HepG2 (cell line): ENCODE measurements at regions not wholly inside any gene's neighbourhood (a gene's known extent, or its start where the extent isn't known, plus 50 kb on each side); places are given as distances from the start of the nearest gene placed in this dataset.

Source experiments
- ARNTL ChIP-seq: sonication (generic); formaldehyde crosslinking; IDR thresholded peaks from 2 replicates; pipeline ENCODE4 v1.4.0; 2020; ENCODE audit warnings: mild to moderate bottlenecking, missing genetic modification reagents
- ETV5 ChIP-seq: IDR thresholded peaks from 2 replicates; pipeline ENCODE4 v1.6.1; 2018; ENCODE audit warnings: missing biosample characterization, missing genetic modification reagents, inconsistent platforms, borderline replicate concordance
- MAFF ChIP-seq: IDR thresholded peaks from 2 replicates; pipeline ENCODE4 v1.6.1; 2011; ENCODE audit warnings: low read depth, low read length, improper control_type of control experiment
- POGZ ChIP-seq: sonication (generic); formaldehyde crosslinking; IDR thresholded peaks from 2 replicates; pipeline ENCODE4 v1.4.0; 2020; ENCODE audit warnings: mild to moderate bottlenecking, missing genetic modification reagents
- RELA ChIP-seq: sonication (generic); formaldehyde crosslinking; IDR thresholded peaks from 2 replicates; pipeline ENCODE4 v1.4.0; 2020; ENCODE audit warnings: missing genetic modification reagents
- SP1 ChIP-seq, 2 experiments: fragments of 450-650 bp in 1 of 2; sonication (generic) in 1 of 2; formaldehyde crosslinking in 1 of 2; IDR thresholded peaks; 2 replicates each; pipeline versions ENCODE4 v1.4.0 to v1.6.1; 2016 to 2020; ENCODE audit warnings: missing genetic modification reagents in 1 of 2
- ZMYM3 ChIP-seq: sonication (generic); formaldehyde crosslinking; IDR thresholded peaks from 2 replicates; pipeline ENCODE4 v1.5.1; 2020; ENCODE audit warnings: mild to moderate bottlenecking, missing genetic modification reagents
- ZNF615 ChIP-seq: sonication (generic); formaldehyde crosslinking; IDR thresholded peaks from 2 replicates; pipeline ENCODE4 v1.5.0; 2020; ENCODE audit warnings: mild to moderate bottlenecking, missing genetic modification reagents, borderline replicate concordance
- ZZZ3 ChIP-seq: sonication (generic); formaldehyde crosslinking; IDR thresholded peaks from 2 replicates; pipeline ENCODE4 v1.4.0; 2020; ENCODE audit warnings: missing genetic modification reagents, mild to moderate bottlenecking, borderline replicate concordance
- TF ChIP-seq, protein P1 (sequence below): sonication (generic); formaldehyde crosslinking; IDR thresholded peaks from 2 replicates; pipeline ENCODE4 v1.5.0; 2020; ENCODE audit warnings: mild to moderate bottlenecking, missing genetic modification reagents, moderate library complexity
- TF ChIP-seq, protein P2 (sequence below): sonication (generic); formaldehyde crosslinking; IDR thresholded peaks from 2 replicates; pipeline ENCODE4 v1.4.0; 2020; ENCODE audit warnings: mild to moderate bottlenecking, missing genetic modification reagents

DNA sequence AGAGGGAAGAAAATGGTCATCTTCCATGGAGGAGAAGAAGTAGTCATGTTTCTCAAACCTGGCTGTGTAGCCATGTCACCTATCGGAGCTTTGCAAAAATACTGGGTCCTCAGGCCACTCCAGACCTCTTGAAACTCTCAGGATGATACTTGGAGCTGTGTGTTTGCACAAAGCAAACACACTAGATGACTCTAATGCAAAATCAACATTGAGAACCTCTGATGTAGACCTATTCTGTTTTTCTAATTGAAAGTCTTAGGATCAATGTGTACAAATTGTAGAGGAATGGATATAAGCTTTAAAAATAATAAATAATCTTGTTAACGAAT is 444.3 kb downstream of the RND3 start:
- no peak for TF ChIP-seq POGZ (CRISPR knock-in tag)
- no peak for TF ChIP-seq ZNF615 (CRISPR knock-in tag)
- TF ChIP-seq RELA (CRISPR knock-in tag), result no peak
- no peak for TF ChIP-seq SP1 (IDR thresholded peaks at IDR 0.05)
- TF ChIP-seq SP1 (CRISPR knock-in tag; IDR thresholded peaks at IDR 0.05), result no peak
- no peak for TF ChIP-seq ETV5 (CRISPR knock-in tag)
- TF ChIP-seq ZMYM3 (CRISPR knock-in tag), result no peak
- TF ChIP-seq MAFF, result no peak
- TF ChIP-seq ZZZ3 (CRISPR knock-in tag), result no peak
- TF ChIP-seq, protein P1, sequence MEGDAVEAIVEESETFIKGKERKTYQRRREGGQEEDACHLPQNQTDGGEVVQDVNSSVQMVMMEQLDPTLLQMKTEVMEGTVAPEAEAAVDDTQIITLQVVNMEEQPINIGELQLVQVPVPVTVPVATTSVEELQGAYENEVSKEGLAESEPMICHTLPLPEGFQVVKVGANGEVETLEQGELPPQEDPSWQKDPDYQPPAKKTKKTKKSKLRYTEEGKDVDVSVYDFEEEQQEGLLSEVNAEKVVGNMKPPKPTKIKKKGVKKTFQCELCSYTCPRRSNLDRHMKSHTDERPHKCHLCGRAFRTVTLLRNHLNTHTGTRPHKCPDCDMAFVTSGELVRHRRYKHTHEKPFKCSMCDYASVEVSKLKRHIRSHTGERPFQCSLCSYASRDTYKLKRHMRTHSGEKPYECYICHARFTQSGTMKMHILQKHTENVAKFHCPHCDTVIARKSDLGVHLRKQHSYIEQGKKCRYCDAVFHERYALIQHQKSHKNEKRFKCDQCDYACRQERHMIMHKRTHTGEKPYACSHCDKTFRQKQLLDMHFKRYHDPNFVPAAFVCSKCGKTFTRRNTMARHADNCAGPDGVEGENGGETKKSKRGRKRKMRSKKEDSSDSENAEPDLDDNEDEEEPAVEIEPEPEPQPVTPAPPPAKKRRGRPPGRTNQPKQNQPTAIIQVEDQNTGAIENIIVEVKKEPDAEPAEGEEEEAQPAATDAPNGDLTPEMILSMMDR, result no peak
- TF ChIP-seq ARNTL, result no peak
- TF ChIP-seq, protein P2, sequence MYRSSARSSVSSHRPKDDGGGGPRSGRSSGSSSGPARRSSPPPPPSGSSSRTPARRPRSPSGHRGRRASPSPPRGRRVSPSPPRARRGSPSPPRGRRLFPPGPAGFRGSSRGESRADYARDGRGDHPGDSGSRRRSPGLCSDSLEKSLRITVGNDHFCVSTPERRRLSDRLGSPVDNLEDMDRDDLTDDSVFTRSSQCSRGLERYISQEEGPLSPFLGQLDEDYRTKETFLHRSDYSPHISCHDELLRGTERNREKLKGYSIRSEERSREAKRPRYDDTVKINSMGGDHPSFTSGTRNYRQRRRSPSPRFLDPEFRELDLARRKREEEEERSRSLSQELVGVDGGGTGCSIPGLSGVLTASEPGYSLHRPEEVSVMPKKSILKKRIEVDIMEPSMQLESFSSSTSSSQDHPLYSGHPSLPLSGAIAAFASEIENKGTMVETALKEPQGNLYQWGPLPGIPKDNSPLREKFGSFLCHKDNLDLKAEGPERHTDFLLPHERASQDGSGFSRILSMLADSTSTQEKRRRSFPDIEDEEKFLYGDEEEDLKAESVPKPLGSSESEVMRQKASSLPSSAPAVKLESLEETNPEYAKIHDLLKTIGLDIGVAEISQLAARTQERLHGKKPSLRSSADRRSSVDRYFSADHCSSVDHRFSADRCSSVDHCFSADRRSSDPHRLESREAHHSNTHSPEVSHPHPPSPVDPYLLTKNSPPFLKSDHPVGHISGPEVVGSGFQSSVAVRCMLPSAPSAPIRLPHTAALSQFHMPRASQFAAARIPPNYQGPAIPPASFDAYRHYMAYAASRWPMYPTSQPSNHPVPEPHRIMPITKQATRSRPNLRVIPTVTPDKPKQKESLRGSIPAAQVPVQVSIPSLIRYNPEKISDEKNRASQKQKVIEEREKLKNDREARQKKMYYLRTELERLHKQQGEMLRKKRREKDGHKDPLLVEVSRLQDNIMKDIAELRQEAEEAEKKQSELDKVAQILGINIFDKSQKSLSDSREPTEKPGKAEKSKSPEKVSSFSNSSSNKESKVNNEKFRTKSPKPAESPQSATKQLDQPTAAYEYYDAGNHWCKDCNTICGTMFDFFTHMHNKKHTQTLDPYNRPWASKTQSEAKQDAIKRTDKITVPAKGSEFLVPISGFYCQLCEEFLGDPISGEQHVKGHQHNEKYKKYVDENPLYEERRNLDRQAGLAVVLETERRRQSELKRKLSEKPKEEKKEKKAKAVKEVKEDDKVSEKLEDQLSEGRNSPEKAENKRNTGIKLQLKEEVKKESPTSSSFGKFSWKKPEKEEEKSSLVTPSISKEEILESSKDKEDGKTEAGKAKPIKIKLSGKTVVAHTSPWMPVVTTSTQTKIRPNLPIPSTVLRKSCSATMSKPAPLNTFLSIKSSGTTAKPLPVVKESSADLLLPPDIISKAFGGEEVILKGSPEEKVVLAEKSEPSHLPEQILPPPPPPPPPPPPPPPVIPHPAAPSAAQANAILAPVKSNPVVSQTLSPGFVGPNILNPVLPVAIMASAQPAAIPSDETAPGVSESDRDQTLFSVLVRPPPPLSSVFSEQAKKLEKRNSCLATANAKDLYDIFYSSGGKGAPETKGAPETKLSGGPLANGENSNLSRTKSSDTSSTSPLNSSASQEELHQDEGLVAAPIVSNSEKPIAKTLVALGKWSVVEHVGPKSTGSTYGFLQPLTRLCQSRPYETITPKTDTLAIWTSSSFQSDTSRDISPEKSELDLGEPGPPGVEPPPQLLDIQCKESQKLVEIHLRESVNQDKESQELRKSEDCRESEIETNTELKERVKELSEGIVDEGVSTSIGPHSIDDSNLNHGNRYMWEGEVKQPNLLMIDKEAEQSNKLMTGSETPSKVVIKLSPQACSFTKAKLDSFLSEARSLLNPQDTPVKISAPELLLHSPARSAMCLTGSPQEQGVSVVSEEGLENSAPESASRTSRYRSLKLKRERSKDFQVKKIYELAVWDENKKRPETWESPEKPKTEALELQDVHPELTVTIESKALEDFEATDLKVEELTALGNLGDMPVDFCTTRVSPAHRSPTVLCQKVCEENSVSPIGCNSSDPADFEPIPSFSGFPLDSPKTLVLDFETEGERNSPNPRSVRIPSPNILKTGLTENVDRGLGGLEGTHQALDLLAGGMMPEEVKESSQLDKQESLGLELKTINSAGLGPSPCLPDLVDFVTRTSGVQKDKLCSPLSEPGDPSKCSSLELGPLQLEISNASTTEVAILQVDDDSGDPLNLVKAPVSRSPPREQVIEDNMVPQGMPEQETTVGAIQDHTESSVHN (CRISPR knock-in tag), result no peak
